ENCODE measurements at regions not wholly inside any gene's neighbourhood (a gene's known extent, or its start where the extent isn't known, plus 50 kb on each side); places are given as distances from the start of the nearest gene placed in this dataset.

- CTCF ChIA-PET: no interaction called here
- POLR2A ChIA-PET: no interaction called here
- H2AFZ ChIP-seq (ENCODE audit: insufficient read depth, low read depth, low read length, poor library complexity, severe bottlenecking): no peak overlapping the region
Observed at GRCh38 chr3:146308222-146308621, 57.3 kb upstream of the PLSCR4 start.

GRCh38 chr3:146307456-146307725, 56.5 kb upstream of the PLSCR4 start:
- H3K27me3 ChIP-seq (replicated peaks in 1 of 4; ENCODE audit: control extremely low read depth in 1 of 4, control insufficient read depth in 3 of 4, insufficient read depth in 4 of 4, low read length in 3 of 4): no peaks in the 10 kb centered on the region
- H3K9me3 ChIP-seq (ENCODE audit: control extremely low read depth in 1 of 3, control insufficient read depth in 2 of 3, insufficient read depth in 1 of 3, low read length in 2 of 3): peaks cover 0 to 4% (median 0%) of the 10 kb centered on the region in 3 donors
- H3K36me3 ChIP-seq (replicated peaks in 1 of 2; ENCODE audit: control extremely low read depth in 1 of 2, control insufficient read depth in 1 of 2, extremely low read depth in 1 of 2, insufficient read depth in 2 of 2, low read length in 1 of 2): no peaks in the 10 kb centered on the region
- Mint-ChIP-seq H3K9me3 (ENCODE audit: insufficient read depth) (no peaks in the 10 kb centered on the region), H3K27me3 (no peaks in the 10 kb centered on the region), H3K27ac (no peak overlapping the region), H3K4me3 (no peak overlapping the region), H3K4me1 (no peaks in the 10 kb centered on the region)
- DNase-seq (no peak), ATAC-seq (ENCODE audit: low read depth) (no peak)
- ChIA-PET CTCF (no interaction called here), POLR2A (no interaction called here)
- no peak overlapping the region for H3K27ac ChIP-seq (ENCODE audit: low read length in 2 of 2)
- no peak overlapping the region for H3K4me3 ChIP-seq (ENCODE audit: control extremely low read depth in 1 of 5, extremely low read depth in 1 of 5, insufficient read depth in 1 of 5, low read depth in 2 of 5, low read length in 4 of 5)
- H2AFZ ChIP-seq (ENCODE audit: insufficient read depth, low read depth, low read length, poor library complexity, severe bottlenecking): no peak overlapping the region
- no peaks in the 10 kb centered on the region for H4K20me1 ChIP-seq (ENCODE audit: control insufficient read depth, insufficient read depth, low read length, poor library complexity, severe bottlenecking)
- TF ChIP-seq EZH2 (IDR thresholded peaks at IDR 0.05; ENCODE audit: borderline replicate concordance, insufficient read depth, low read depth, low read length, poor library complexity, severe bottlenecking): no peak
- no peak for TF ChIP-seq CTCF (IDR thresholded peaks at IDR 0.05)
- intact Hi-C loops (cut with micrococcal nuclease): no loop called here
- no peaks in the 10 kb centered on the region for H3K79me2 ChIP-seq (ENCODE audit: control insufficient read depth, insufficient read depth, low read length)
- H3K9ac ChIP-seq (ENCODE audit: low read length): no peak overlapping the region
- no peak overlapping the region for H3K4me2 ChIP-seq (replicated peaks; ENCODE audit: low read depth, low read length, poor library complexity, severe bottlenecking)
- WGBS (ENCODE audit: insufficient coverage): 75% methylated on average over 1 of the region's 1 CpG
- no peaks in the 10 kb centered on the region for H3K4me1 ChIP-seq (ENCODE audit: control insufficient read depth in 2 of 2, insufficient read depth in 2 of 2, low read length in 2 of 2)

More at GRCh38 chr3:146308222-146308621, 57.3 kb upstream of the PLSCR4 start:
- no peaks in the 10 kb centered on the region for H3K27me3 Mint-ChIP-seq
- ATAC-seq (ENCODE audit: low read depth): no peak
- TF ChIP-seq EZH2 (IDR thresholded peaks at IDR 0.05; ENCODE audit: borderline replicate concordance, insufficient read depth, low read depth, low read length, poor library complexity, severe bottlenecking): no peak
- TF ChIP-seq CTCF (IDR thresholded peaks at IDR 0.05): no peak
- Histone ChIP-seq H3K4me3 (ENCODE audit: control extremely low read depth in 1 of 5, extremely low read depth in 1 of 5, insufficient read depth in 1 of 5, low read depth in 2 of 5, low read length in 4 of 5) (no peak overlapping the region), H3K9me3 (ENCODE audit: control extremely low read depth in 1 of 3, control insufficient read depth in 2 of 3, insufficient read depth in 1 of 3, low read length in 2 of 3) (peaks cover 0 to 4% (median 0%) of the 10 kb centered on the region in 3 donors), H3K27ac (ENCODE audit: low read length in 2 of 2) (no peak overlapping the region), H3K4me1 (ENCODE audit: control insufficient read depth in 2 of 2, insufficient read depth in 2 of 2, low read length in 2 of 2) (no peaks in the 10 kb centered on the region), H3K36me3 (replicated peaks in 1 of 2; ENCODE audit: control extremely low read depth in 1 of 2, control insufficient read depth in 1 of 2, extremely low read depth in 1 of 2, insufficient read depth in 2 of 2, low read length in 1 of 2) (no peaks in the 10 kb centered on the region), H4K20me1 (ENCODE audit: control insufficient read depth, insufficient read depth, low read length, poor library complexity, severe bottlenecking) (no peaks in the 10 kb centered on the region), H3K9ac (ENCODE audit: low read length) (no peak overlapping the region), H3K4me2 (replicated peaks; ENCODE audit: low read depth, low read length, poor library complexity, severe bottlenecking) (no peak overlapping the region), H3K27me3 (replicated peaks in 1 of 4; ENCODE audit: control extremely low read depth in 1 of 4, control insufficient read depth in 3 of 4, insufficient read depth in 4 of 4, low read length in 3 of 4) (no peaks in the 10 kb centered on the region), H3K79me2 (ENCODE audit: control insufficient read depth, insufficient read depth, low read length) (no peaks in the 10 kb centered on the region)
- H3K9me3 Mint-ChIP-seq (ENCODE audit: insufficient read depth): no peaks in the 10 kb centered on the region
- H3K27ac Mint-ChIP-seq: no peak overlapping the region
- DNase-seq: no peak
- intact Hi-C loops (cut with micrococcal nuclease): no loop called here
- no peaks in the 10 kb centered on the region for H3K4me1 Mint-ChIP-seq
- H3K4me3 Mint-ChIP-seq: no peak overlapping the region

Data from B cell (primary cell).